Rectal smooth muscle tissue (tissue), 1 donor: ENCODE measurements at regions not wholly inside any gene's neighbourhood (a gene's known extent, or its start where the extent isn't known, plus 50 kb on each side); places are given as distances from the start of the nearest gene placed in this dataset.

Experiments
- H3K27ac ChIP-seq: one replicate; pipeline ENCODE4 v1.7.0; 2013; ENCODE audit warnings: low read depth, low read length, inconsistent platforms
- H3K27me3 ChIP-seq: one replicate; pipeline ENCODE4 v1.7.0; 2013; ENCODE audit warnings: low read length; ENCODE audit not compliant: control insufficient read depth, insufficient read depth
- H3K36me3 ChIP-seq: one replicate; pipeline ENCODE4 v1.7.0; 2013; ENCODE audit warnings: low read length; ENCODE audit not compliant: control insufficient read depth, insufficient read depth
- H3K4me1 ChIP-seq: one replicate; pipeline ENCODE4 v1.7.0; 2013; ENCODE audit warnings: low read length; ENCODE audit not compliant: control insufficient read depth, insufficient read depth
- H3K4me3 ChIP-seq: one replicate; pipeline ENCODE4 v1.7.0; 2013; ENCODE audit warnings: low read length
- H3K9ac ChIP-seq: one replicate; pipeline ENCODE4 v1.7.0; 2013; ENCODE audit warnings: low read length

DNA sequence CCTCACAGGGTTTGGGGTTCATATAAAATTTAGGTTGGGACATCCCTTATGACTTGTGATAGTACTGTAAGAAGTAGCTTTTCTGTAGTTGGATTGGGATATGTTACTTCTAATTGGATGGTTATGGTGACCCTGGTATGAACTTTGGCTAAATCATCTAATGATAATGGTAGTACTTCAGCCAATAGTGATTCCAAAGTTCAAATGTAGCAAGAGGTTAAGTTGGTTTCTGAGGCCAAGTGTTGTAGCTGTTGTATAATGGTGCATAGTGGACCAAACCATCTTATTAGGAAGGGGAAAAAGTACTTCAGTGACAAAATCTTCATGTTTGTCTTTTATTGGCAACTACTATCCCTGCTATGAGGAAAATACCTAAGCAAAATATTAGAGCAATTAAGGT, 542.1 kb upstream of the IGFBP3 start:
- Histone ChIP-seq H3K9ac (no peak overlapping the region), H3K4me1 (no peaks in the 10 kb centered on the region), H3K4me3 (no peak overlapping the region), H3K27me3 (no peaks in the 10 kb centered on the region), H3K27ac (no peak overlapping the region), H3K36me3 (no peaks in the 10 kb centered on the region)

DNA sequence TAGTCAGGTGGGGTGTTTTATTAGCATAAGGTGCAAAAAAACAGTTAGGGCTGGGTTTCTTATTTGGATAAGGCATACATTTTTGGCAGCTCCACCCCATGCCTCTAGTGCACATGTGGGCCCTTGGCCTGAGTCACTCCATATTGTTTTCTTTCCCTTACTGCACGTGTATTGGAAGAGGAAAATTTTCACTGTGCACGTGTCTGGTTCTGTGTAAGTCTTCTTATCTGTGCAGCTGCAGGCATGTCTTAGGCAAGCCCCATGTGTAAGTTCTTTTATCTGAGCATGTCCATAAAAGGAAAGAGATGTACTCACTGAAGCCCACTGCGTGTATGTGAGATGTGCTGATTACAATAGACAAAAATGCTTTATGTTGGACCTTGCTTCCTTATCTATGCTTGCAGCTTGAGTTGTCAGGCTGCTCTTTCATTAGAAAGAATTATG, 540.3 kb upstream of the IGFBP3 start:
- Histone ChIP-seq H3K27ac (no peak overlapping the region), H3K4me1 (no peaks in the 10 kb centered on the region), H3K27me3 (no peaks in the 10 kb centered on the region), H3K4me3 (no peak overlapping the region), H3K36me3 (no peaks in the 10 kb centered on the region), H3K9ac (no peak overlapping the region)

DNA sequence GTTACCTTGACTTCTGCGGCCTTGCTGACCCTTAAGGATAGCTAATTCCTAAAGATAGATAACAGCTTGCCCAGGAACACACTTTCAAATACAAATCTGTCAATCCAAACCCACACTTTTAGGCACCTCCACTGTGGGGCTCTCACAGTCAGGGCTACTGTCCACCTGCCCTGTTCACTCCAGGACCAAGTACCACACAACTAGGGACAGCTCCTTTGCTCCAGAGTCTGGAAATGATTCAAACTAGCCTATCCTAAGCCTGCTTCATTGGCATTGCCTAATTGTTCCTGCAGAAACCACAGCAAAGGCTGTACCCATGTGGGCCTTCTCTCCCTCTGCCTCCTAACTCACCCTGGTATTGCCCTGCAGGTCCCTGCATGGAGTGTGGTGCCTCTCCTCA, 538.9 kb upstream of the IGFBP3 start:
- Histone ChIP-seq H3K27me3 (no peaks in the 10 kb centered on the region), H3K36me3 (no peaks in the 10 kb centered on the region), H3K9ac (no peak overlapping the region), H3K27ac (no peak overlapping the region), H3K4me3 (no peak overlapping the region), H3K4me1 (peaks cover 6% of the 10 kb centered on the region)

DNA sequence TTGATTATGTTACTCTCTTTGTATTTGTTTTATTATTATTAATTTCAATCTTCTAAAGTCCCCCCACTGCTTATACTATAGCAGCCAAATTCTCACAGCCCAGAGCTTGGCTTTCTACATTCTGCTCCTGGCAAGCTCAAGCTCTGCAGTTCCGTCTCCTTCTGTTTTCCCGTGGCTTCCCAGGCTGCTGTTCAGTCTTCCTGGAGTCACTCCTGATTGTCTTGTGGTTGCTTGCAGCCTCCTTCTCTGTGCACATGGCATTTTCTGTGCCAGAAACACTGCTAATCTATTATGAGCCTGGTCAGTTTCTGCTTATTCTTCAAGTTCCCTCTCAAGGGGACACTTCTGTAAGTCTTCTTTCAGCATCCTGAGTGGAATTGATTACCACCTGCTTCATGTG, 533.7 kb upstream of the IGFBP3 start:
- Histone ChIP-seq H3K27ac (no peak overlapping the region), H3K27me3 (no peaks in the 10 kb centered on the region), H3K9ac (no peak overlapping the region), H3K4me1 (peaks cover 6% of the 10 kb centered on the region), H3K36me3 (no peaks in the 10 kb centered on the region), H3K4me3 (no peak overlapping the region)

DNA sequence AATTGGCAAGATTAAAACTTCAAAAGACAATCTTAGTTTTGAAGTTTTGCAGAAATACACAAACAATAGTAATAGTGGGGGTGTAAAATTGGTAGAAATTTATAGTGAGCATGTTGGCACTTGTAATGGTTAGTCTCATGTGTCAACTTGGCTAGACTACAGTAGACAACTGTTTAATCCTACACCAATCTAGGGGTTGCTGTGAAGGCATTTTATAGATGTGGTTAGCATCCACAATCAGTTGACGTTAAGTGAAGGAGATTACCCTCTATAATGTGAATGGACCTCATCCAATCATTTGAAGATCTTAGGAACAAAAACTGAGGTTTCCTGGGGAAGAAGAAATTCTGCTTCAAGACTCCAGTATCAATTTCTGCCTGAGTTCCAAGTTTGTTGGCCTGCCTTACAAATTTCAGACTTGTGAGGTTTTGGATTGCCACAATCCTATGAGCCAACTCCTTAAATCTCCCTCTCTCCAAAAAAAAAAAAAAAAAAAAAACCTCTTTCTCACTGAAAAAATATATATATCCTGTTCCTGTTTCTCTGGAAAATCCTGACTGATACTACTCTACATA, 531.6 kb upstream of the IGFBP3 start:
- no peak overlapping the region for H3K4me3 ChIP-seq
- no peak overlapping the region for H3K9ac ChIP-seq
- peaks cover 6% of the 10 kb centered on the region for H3K4me1 ChIP-seq
- H3K27ac ChIP-seq: no peak overlapping the region
- H3K36me3 ChIP-seq: no peaks in the 10 kb centered on the region
- H3K27me3 ChIP-seq: no peaks in the 10 kb centered on the region

DNA sequence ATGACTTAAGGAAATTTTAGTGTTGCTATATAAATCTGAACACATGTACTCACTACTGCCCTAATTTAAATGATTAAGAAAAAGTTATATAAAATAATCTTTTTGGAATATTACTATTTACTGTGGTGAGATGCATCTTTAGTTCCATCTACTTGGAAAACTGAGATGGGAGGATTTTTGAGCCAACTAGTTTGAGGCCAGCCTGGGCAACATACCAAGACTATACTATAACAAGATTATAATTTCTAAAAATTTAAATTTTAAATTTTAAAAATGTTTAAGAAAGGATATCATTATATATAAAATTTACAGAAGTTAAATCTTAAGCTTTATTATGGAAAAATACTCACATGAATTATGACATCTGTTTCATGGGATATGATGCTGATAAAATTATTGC, 530.8 kb upstream of the IGFBP3 start:
- Histone ChIP-seq H3K4me1 (peaks cover 6% of the 10 kb centered on the region), H3K27me3 (no peaks in the 10 kb centered on the region), H3K27ac (no peak overlapping the region), H3K36me3 (no peaks in the 10 kb centered on the region), H3K4me3 (no peak overlapping the region), H3K9ac (no peak overlapping the region)

DNA sequence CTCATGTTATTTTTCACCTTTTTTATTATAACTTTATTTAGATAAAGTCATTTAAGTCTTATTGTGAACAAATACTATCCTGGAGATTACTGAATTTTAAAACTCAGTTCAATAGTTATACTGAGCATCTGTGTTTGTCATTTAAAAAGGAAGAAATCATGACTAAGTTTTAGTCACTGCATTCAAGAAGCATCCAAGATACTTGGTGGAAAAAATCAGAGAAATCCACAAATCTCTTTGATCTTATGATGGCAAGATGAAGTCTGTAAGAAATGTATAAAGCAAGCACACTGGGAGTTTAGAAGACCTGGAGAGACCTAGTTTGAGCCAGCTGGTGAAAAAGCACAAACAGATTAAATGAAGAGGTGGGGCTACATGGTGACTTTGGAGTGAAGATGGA, 529.8 kb upstream of the IGFBP3 start:
- H3K4me1 ChIP-seq: peaks cover 2% of the 10 kb centered on the region
- no peak overlapping the region for H3K4me3 ChIP-seq
- H3K27ac ChIP-seq: no peak overlapping the region
- H3K36me3 ChIP-seq: no peaks in the 10 kb centered on the region
- no peaks in the 10 kb centered on the region for H3K27me3 ChIP-seq
- no peak overlapping the region for H3K9ac ChIP-seq

DNA sequence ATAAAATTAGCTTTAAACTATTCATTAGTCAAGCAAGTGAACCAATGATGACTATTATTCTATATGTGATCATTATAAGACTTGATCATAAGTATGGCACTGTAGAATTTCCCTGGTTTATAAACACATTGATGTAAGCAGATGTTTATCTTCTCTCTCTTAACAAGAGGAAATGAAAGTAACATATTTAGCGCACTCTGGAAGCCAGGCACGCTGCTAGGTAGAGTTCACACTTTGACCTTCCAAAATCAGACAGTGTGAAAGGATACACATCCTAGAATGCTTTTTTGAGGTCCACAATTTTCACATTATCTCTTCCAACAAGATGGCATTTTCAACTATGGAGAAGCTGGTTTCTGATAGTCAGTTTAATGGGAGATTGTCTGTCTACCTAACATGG, 529.4 kb upstream of the IGFBP3 start:
- H3K4me3 ChIP-seq: no peak overlapping the region
- no peak overlapping the region for H3K9ac ChIP-seq
- H3K4me1 ChIP-seq: no peaks in the 10 kb centered on the region
- H3K27ac ChIP-seq: no peak overlapping the region
- no peaks in the 10 kb centered on the region for H3K27me3 ChIP-seq
- no peaks in the 10 kb centered on the region for H3K36me3 ChIP-seq

DNA sequence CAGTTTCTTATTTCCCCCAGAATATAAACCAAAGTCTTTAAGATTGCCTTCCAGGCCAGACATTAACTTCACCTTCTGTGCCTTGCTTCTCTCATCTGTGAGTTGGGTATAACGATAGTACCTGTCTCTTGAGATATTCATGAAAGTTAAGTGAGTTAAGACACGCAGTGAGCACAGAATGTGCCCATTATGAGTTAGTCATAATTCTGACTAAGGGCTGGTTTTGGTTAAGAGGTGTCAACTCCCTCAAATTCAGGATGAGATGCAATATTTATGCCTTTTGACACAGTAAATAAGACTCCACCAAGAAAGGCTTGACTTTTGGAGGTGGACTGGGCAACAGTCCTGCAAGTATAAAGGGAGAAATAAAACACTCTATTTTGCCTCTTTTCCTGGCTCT, 528.7 kb upstream of the IGFBP3 start:
- Histone ChIP-seq H3K36me3 (no peaks in the 10 kb centered on the region), H3K4me3 (no peak overlapping the region), H3K27ac (no peak overlapping the region), H3K27me3 (no peaks in the 10 kb centered on the region), H3K4me1 (no peaks in the 10 kb centered on the region), H3K9ac (no peak overlapping the region)

DNA sequence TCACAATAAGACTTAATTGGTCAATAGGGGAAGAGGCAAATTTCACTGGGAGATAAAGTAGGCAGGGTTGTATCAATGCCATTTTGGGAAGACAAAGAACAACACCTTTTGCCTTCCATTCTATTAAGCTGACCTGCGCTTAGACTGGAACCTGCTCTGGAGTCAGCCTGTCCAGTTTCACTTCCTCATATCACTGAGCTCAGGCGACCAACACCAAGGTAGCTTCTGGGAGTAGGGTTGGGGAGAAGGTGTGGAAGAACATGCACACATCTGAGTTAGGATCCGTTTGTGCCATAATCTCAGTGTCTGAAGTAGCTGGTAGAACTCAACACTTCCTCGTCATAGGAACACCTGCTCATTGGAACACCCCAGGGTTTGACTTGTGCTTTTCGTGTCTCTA, 527.4 kb upstream of the IGFBP3 start:
- Histone ChIP-seq H3K9ac (no peak overlapping the region), H3K4me3 (no peak overlapping the region), H3K27ac (no peak overlapping the region), H3K4me1 (no peaks in the 10 kb centered on the region), H3K36me3 (no peaks in the 10 kb centered on the region), H3K27me3 (no peaks in the 10 kb centered on the region)

DNA sequence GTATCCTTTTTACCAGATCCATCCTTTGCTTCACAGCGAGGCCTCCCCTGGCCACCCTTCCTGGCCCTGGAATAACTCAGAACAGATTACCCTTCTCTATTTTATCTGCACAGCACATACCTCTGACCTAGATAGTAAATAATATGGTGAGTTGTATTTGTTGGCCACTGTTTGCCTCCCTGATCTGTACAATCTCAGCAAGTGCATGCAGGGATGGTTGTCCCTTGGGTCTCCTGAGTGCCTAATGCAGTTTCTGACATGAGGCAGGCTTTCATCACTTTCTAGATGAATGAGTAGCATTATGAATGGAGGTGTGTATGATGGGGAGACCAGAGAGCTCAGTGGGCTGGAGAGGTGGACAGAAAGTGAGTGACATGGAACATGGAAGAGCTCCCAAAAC, 525.1 kb upstream of the IGFBP3 start:
- Histone ChIP-seq H3K9ac (no peak overlapping the region), H3K27ac (no peak overlapping the region), H3K27me3 (no peaks in the 10 kb centered on the region), H3K4me3 (no peak overlapping the region), H3K36me3 (no peaks in the 10 kb centered on the region), H3K4me1 (no peaks in the 10 kb centered on the region)

DNA sequence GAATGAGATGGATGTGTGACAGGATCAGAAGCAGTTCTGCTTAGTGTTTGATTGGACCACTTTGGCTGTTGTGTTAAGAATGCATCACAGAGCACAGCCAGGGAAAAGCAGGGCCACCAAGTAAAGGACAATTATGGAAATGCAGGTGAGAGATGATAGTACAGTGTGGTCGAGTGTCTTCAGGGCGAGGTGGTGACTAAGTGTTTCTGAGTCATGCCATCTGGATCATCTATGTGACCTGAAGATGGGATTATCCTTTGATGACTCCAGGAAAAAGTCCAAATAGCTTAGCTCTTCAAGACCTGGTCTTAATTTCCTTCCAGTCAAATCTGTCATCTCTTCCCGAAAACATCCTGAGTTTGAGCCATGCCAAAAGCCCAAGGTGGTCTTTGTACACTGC, 523.2 kb upstream of the IGFBP3 start:
- no peaks in the 10 kb centered on the region for H3K36me3 ChIP-seq
- no peaks in the 10 kb centered on the region for H3K4me1 ChIP-seq
- H3K4me3 ChIP-seq: no peak overlapping the region
- no peak overlapping the region for H3K27ac ChIP-seq
- no peak overlapping the region for H3K9ac ChIP-seq
- H3K27me3 ChIP-seq: no peaks in the 10 kb centered on the region

DNA sequence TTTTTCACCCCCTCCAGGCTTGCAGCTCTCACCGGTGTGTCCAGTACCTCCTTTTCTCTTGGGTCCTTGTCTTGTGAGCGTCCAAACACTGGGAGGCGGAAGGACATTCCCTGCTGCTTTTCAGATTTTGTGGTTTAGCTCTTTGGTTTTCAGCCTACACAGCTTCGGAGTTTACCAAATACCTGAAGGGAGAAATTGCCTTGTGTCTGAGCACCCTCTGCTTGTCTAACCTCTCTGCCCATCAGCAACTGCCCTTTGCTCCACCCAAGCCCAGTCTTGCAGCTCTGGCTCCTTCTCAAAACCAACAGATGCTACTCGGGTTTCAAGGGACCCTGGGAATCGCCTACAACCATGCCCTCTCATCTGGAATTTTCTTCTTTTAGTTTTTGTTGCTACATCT, 519.1 kb upstream of the IGFBP3 start:
- no peaks in the 10 kb centered on the region for H3K36me3 ChIP-seq
- no peak overlapping the region for H3K9ac ChIP-seq
- no peaks in the 10 kb centered on the region for H3K27me3 ChIP-seq
- H3K27ac ChIP-seq: no peak overlapping the region
- no peak overlapping the region for H3K4me3 ChIP-seq
- H3K4me1 ChIP-seq: no peaks in the 10 kb centered on the region
